Kidney tubule cell (primary cell): ENCODE measurements at regions not wholly inside any gene's neighbourhood (a gene's known extent, or its start where the extent isn't known, plus 50 kb on each side); places are given as distances from the start of the nearest gene placed in this dataset.

Experiments
- DNase-seq: peaks from one replicate; pipeline ENCODE4 v3.0.0-alpha.2; 2018; ENCODE audit warnings: low spot score

GRCh38 chr1:47574451-47575165 lies 136.8 kb downstream of the FOXD2 start:
- no peak for DNase-seq

GRCh38 chr1:47575855-47576757 lies 138.3 kb downstream of the FOXD2 start:
- peak; percentile 21 for DNase-seq

- DNase-seq: no peak
Measured at GRCh38 chr1:47576758-47577115, 138.9 kb downstream of the FOXD2 start.

- no peak for DNase-seq
Measured at GRCh38 chr1:47577303-47578025, 139.6 kb downstream of the FOXD2 start.

- no peak for DNase-seq
Measured at GRCh38 chr1:47578026-47578720, 140.3 kb downstream of the FOXD2 start.

DNA sequence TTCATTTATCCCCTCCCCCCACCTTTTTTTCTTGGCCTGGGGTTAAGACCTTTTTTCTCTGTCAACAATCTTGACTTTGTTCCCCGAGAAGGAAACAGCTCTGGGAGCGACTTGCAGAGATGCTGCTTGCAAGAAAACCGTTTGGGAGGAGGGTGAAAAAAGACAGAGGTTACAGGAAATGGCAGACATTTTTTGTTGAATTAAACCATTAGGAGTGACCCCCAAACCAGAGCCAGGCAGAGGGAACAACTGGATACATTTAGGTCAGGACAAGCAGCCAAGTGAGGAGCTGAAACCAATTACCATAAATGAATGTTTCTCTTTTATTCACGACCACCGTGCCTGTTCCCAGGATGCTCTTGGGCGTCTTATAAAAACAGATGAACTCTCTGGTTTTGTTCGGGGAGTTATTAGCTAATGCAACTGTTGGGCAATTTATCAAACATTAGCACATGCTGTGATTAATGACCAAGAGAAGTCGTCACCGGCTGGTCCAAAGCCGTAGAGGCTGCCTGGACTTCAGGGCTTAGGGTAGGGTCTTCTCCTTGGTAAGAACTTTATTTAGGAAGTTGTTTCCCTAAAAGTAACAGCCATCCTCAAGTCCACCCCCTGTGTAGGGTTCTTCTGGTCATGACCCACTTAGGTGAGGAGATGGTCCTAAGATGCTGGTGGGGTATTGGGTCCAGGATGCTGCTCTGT lies 141.0 kb downstream of the FOXD2 start:
- no peak for DNase-seq

DNA sequence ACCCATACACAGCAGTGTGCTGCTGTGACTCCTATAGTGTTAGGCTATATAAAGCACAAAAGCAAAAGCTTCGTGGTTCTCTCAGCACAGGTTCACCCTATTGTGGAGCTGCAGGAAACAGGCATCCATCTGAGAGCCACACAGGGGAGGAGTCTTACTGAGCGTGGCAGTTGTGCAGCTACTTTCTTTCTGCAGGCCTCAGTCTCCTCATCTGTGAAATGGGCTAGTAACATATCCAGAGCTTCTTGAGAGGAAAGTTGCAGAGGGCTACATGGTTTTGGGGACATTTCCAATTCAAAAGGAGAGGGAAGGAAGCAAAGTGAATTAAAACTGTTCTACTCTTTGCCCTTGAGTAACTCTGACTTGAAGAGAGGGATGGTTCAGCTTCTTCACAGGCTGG lies 142.0 kb downstream of the FOXD2 start:
- DNase-seq: no peak

DNA sequence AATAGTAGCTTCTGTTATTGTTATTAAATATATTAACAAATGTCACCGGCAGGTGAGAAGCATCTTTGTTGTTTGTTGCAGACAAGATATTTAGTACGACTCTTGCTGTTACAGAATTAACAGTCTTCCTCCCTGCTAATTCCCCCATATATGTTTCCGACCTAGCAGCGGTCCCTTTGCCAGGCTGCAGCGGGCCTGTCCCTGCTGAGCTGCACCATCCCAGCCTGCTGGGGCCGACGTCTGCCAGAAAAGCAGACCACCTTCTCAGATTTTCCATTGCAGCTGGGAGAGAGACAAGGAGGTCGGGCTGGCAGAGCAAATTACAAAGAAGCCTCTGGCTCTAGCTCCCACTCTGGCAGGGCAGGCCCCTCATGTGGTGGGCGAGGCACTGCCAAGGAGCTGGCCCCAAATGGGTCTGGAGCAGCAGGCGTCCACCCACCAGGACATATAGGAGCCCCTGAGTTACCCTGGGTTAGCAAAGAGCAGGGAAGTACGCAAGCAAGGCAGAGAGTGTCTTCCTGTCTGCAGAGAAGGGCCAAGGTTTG lies 142.7 kb downstream of the FOXD2 start:
- DNase-seq: no peak

- DNase-seq: peak; percentile 68
Measured at GRCh38 chr1:47582891-47583608, 145.2 kb downstream of the FOXD2 start.

GRCh38 chr1:47584249-47584648 lies 146.4 kb downstream of the FOXD2 start:
- no peak for DNase-seq

GRCh38 chr1:47585141-47585902 lies 147.5 kb downstream of the FOXD2 start:
- DNase-seq: no peak

GRCh38 chr1:47587891-47588582 lies 150.2 kb downstream of the FOXD2 start:
- peak; percentile 67 for DNase-seq

DNA sequence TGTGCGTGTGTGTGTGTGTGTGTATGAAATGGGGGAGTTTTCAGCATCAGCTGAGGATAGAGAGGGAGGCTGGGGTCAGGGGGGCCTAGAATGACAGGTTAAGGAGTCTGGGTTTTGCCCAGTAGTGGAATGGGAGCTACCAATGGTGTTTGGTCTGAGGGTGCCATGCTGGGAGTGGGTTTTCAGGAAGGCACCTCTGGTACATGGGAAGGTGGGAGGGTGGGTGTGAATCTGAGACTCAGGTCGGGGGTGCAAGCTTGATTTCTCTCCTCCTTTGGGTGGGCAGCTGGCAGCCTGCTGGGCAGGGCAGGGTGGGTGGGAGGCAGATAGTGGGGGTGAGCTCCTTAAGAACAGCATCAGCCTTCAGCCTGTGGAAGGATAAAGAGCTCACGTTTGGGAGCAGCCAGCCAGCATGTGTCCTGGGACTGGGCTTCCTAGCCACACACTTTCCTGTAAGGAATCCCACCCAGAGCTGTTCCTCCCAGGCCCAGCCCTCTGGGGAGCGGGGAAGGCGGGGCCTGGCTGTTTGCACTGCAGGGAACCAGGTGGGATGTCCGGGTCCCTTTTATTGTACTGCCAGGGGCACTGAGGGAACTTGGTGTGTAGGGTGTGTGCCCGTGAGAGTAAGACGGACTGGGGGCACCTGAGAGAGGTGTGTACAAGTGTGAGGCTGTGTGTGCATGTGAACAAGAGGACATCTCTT lies 152.8 kb downstream of the FOXD2 start:
- DNase-seq: no peak

DNA sequence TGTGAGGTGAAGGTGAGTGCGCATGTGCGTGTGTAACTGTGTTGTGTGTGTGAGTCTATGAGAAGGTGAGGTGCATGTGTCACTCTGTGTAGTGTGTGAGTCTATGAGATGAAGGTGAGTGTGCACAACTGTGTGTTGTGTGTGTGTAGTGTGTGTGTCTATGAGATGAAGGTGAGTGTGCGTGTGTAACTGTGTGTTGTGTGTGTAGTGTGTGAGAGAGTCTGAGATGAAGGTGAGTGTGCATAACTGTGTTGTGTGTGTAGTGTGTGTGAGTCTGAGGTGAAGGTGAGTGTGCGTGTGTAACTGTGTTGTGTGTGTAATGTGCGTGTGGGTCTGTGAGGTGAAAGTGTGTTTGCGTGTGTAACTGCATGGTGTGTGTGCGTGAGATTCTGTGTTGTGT lies 154.0 kb downstream of the FOXD2 start:
- DNase-seq: no peak

GRCh38 chr1:47592296-47593012 lies 154.6 kb downstream of the FOXD2 start:
- DNase-seq: no peak

- DNase-seq: no peak
Measured at GRCh38 chr1:47593013-47593568, 155.2 kb downstream of the FOXD2 start.

DNA sequence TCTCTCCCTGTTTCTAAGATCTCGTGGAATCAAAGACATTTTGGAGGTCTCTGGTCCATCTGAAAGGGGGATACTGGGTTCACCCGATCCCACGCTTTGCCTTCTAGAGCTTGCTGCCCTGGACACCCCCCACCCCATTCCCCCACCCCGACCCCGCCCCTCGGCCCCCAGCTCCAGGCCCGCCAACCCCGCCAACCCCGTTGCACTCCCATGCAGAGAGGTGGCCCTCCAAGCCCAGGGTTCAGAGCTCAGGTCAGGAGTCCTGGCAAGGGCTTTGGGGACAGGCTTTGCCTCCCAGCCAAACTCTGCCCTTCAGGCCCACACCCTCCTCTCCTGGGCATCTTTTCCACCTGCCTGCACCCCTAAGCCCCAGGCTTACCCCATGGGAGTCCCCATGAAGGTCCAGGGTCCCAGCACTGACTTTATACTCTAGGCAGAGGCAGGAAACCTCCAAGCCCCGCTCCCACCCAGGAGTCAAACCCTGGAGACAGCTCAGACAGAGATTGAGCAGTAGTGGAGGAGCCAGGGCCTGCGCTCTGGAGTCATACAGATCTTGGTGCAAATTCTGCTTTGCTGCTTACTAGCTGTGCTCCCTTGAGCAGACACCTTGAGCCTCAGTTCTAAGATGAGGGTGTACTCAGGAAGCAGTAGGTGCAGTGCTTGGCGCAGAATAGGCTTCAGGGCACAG lies 155.9 kb downstream of the FOXD2 start:
- no peak for DNase-seq
